ENCODE measurements at regions not wholly inside any gene's neighbourhood (a gene's known extent, or its start where the extent isn't known, plus 50 kb on each side); places are given as distances from the start of the nearest gene placed in this dataset.

DNA sequence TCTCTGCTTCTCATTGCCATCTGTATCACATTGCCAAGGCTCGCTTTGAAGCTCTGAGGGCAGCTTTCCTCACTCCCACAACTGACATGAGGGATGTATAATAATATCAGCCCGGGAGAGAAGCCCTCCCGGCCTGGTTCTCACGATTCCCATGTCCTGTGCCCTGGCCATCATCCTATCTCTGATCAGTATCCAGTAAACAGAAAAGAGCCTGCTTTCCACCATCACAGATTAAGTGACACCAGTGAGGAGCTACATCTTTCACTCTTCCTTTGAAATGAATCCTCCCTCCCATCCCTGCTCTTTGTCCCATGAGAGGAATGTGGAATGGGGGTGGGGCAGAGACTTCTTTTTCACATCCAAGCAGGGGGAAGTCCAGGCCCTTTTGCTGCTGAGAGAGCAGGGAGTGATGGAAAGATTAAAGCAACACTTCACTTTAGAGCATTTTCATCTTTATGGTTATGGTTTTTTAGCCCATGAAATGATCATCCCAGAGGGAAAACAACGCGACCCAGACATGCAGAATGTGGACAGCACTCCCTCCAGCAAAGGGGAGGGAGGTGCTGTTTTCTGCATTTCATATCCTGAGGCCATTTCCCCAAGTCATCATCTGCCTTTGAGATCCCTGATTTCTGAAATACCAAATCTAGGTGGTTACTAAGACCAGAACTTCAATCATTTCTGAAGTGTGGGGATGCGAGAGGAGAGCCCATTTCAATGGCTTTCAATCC is 84.6 kb upstream of the LYZL1 start:
- no peaks in the 10 kb centered on the region for H3K27me3 ChIP-seq (ENCODE audit: insufficient read depth, insufficient read length)
- H3K4me3 ChIP-seq (ENCODE audit: insufficient read length, low read depth): no peak overlapping the region
- peak; percentile 86 for DNase-seq (ENCODE audit: low read depth, low spot score)
- TF ChIP-seq ZNF274 (IDR thresholded peaks at IDR 0.05; ENCODE audit: low read depth, low read length) (no peak), YY1 (IDR thresholded peaks at IDR 0.05; ENCODE audit: insufficient read depth, insufficient read length) (no peak), SUZ12 (IDR thresholded peaks at IDR 0.05; ENCODE audit: extremely low read depth, insufficient read depth, insufficient read length) (no peak)
- H3K9ac ChIP-seq (ENCODE audit: insufficient read length, low read depth): no peak overlapping the region
- H3K9me3 ChIP-seq (ENCODE audit: insufficient read depth, low read length): peaks cover 5% of the 10 kb centered on the region; the same call in 1 of the 2 replicates
- no peaks in the 10 kb centered on the region for H3K36me3 ChIP-seq (ENCODE audit: insufficient read depth, insufficient read length, low read length)
- H3K4me1 ChIP-seq (ENCODE audit: insufficient read depth, insufficient read length): peaks cover 3% of the 10 kb centered on the region

DNA sequence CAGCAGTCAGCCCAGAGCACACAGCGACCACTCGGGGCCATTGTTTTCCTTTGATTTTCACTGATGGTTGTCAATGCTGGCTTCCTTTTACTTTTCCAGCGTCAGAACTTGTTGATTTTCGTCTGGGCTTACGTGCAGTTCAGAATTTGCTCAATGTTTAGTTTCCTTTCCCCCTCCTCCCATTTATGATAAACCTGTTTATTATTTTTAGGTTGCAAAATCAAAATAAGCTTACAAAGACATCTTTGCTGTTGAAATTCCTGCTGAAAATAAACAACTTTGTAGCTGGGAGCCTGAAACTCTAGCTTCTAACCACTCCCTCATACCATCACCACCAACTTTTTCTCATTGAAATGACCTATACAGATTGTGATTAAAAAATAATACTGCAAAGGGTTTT is 83.1 kb upstream of the LYZL1 start:
- H3K9me3 ChIP-seq (ENCODE audit: insufficient read depth, low read length): peaks cover 20% of the 10 kb centered on the region; the same call in 1 of the 2 replicates
- DNase-seq (ENCODE audit: low read depth, low spot score): no peak
- no peaks in the 10 kb centered on the region for H3K27me3 ChIP-seq (ENCODE audit: insufficient read depth, insufficient read length)
- H3K4me1 ChIP-seq (ENCODE audit: insufficient read depth, insufficient read length): peaks cover 3% of the 10 kb centered on the region
- no peak overlapping the region for H3K4me3 ChIP-seq (ENCODE audit: insufficient read length, low read depth)
- no peak overlapping the region for H3K9ac ChIP-seq (ENCODE audit: insufficient read length, low read depth)
- no peaks in the 10 kb centered on the region for H3K36me3 ChIP-seq (ENCODE audit: insufficient read depth, insufficient read length, low read length)
- TF ChIP-seq YY1 (IDR thresholded peaks at IDR 0.05; ENCODE audit: insufficient read depth, insufficient read length) (no peak), ZNF274 (IDR thresholded peaks at IDR 0.05; ENCODE audit: low read depth, low read length) (no peak), SUZ12 (IDR thresholded peaks at IDR 0.05; ENCODE audit: extremely low read depth, insufficient read depth, insufficient read length) (no peak)

DNA sequence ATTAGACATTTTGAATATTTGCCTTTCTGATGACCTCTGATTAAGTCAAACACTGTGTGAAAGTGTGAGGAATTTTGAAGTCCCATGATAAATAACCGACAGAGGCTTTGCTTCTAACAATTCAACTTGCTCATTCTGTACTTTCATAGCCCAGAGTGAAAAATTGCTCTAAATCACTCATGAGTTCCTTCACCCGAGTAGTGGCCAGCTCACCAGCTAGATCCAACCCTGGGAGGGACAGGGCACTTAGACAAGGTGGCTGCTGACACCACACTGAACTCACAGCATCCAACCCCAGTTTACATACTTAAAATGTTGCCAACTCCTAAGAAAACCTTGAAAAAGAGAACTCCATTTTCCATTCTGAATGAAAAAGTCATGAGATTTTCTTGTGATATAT is 80.0 kb upstream of the LYZL1 start:
- peaks cover under 1% of the 10 kb centered on the region for H3K4me1 ChIP-seq (ENCODE audit: insufficient read depth, insufficient read length)
- H3K4me3 ChIP-seq (ENCODE audit: insufficient read length, low read depth): no peak overlapping the region
- H3K9ac ChIP-seq (ENCODE audit: insufficient read length, low read depth): no peak overlapping the region
- no peak for DNase-seq (ENCODE audit: low read depth, low spot score)
- no peaks in the 10 kb centered on the region for H3K27me3 ChIP-seq (ENCODE audit: insufficient read depth, insufficient read length)
- no peak for TF ChIP-seq ZNF274 (IDR thresholded peaks at IDR 0.05; ENCODE audit: low read depth, low read length)
- TF ChIP-seq YY1 (IDR thresholded peaks at IDR 0.05; ENCODE audit: insufficient read depth, insufficient read length): no peak
- no peak for TF ChIP-seq SUZ12 (IDR thresholded peaks at IDR 0.05; ENCODE audit: extremely low read depth, insufficient read depth, insufficient read length)
- peaks cover 26% of the 10 kb centered on the region; the same call in 1 of the 2 replicates for H3K9me3 ChIP-seq (ENCODE audit: insufficient read depth, low read length)
- no peaks in the 10 kb centered on the region for H3K36me3 ChIP-seq (ENCODE audit: insufficient read depth, insufficient read length, low read length)

GRCh38 chr10:29209830-29210229 is 79.0 kb upstream of the LYZL1 start:
- H3K27me3 ChIP-seq (ENCODE audit: insufficient read depth, insufficient read length): no peaks in the 10 kb centered on the region
- no peaks in the 10 kb centered on the region for H3K4me1 ChIP-seq (ENCODE audit: insufficient read depth, insufficient read length)
- peaks cover 26% of the 10 kb centered on the region; the same call in 1 of the 2 replicates for H3K9me3 ChIP-seq (ENCODE audit: insufficient read depth, low read length)

DNA sequence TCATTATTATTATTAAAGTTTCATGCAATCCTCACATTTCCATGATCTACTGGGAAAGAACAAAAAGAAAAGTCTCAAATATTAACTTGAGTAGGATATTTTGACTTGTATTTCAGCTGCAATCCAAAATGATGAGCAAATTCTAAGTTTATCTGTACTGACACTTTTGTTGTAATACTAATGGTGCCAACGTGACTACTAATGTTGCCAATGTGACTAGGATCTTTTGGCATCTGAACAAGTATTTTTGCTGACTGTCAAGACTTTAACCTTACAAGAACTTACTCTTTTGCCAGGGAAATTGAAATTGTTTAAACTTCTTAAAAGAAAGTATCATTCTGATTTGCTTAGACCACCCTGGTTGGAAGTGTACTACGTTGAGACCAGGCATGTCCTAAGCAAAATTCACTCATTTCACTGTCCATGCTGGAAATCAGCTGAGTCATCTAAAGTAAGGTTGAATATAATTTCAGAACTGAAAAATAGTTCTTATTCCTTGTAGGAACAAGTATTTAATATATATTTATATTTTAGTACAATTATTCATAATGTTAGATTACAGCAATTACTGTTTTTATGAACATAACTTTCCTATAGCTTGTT is 78.5 kb upstream of the LYZL1 start:
- TF ChIP-seq YY1 (IDR thresholded peaks at IDR 0.05; ENCODE audit: insufficient read depth, insufficient read length) (no peak), ZNF274 (IDR thresholded peaks at IDR 0.05; ENCODE audit: low read depth, low read length) (no peak), SUZ12 (IDR thresholded peaks at IDR 0.05; ENCODE audit: extremely low read depth, insufficient read depth, insufficient read length) (no peak)
- Histone ChIP-seq H3K4me1 (ENCODE audit: insufficient read depth, insufficient read length) (no peaks in the 10 kb centered on the region), H3K9me3 (ENCODE audit: insufficient read depth, low read length) (peaks cover 26% of the 10 kb centered on the region; the same call in 1 of the 2 replicates), H3K27me3 (ENCODE audit: insufficient read depth, insufficient read length) (no peaks in the 10 kb centered on the region), H3K9ac (ENCODE audit: insufficient read length, low read depth) (no peak overlapping the region), H3K4me3 (ENCODE audit: insufficient read length, low read depth) (no peak overlapping the region), H3K36me3 (ENCODE audit: insufficient read depth, insufficient read length, low read length) (no peaks in the 10 kb centered on the region)
- no peak for DNase-seq (ENCODE audit: low read depth, low spot score)

More at GRCh38 chr10:29209830-29210229, 79.0 kb upstream of the LYZL1 start:
- TF ChIP-seq SUZ12 (IDR thresholded peaks at IDR 0.05; ENCODE audit: extremely low read depth, insufficient read depth, insufficient read length) (no peak), ZNF274 (IDR thresholded peaks at IDR 0.05; ENCODE audit: low read depth, low read length) (no peak), YY1 (IDR thresholded peaks at IDR 0.05; ENCODE audit: insufficient read depth, insufficient read length) (no peak)
- Histone ChIP-seq H3K9ac (ENCODE audit: insufficient read length, low read depth) (no peak overlapping the region), H3K36me3 (ENCODE audit: insufficient read depth, insufficient read length, low read length) (no peaks in the 10 kb centered on the region), H3K4me3 (ENCODE audit: insufficient read length, low read depth) (no peak overlapping the region)
- DNase-seq (ENCODE audit: low read depth, low spot score): no peak

DNA sequence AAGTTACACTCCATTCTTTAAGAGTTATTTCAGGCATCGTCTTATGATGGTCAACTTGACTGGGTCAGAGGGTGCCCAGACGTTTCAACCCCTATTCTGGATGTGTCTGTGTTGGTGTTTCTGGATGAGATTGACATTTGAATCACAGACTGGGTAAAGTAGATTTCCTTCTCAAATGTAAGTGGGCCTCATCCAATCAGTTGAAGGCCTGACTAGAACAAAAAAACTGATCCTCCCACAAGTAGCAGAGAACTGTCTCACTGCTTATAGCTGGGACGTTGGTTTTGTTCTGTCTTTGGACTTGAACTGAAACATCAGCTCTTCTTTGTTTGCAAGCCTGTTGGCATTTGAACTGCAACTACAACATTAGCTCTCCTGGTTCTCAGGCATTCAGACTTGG is 76.3 kb upstream of the LYZL1 start:
- peaks cover 26% of the 10 kb centered on the region; the same call in 1 of the 2 replicates for H3K9me3 ChIP-seq (ENCODE audit: insufficient read depth, low read length)
- H3K4me1 ChIP-seq (ENCODE audit: insufficient read depth, insufficient read length): no peaks in the 10 kb centered on the region
- no peaks in the 10 kb centered on the region for H3K27me3 ChIP-seq (ENCODE audit: insufficient read depth, insufficient read length)
- H3K9ac ChIP-seq (ENCODE audit: insufficient read length, low read depth): no peak overlapping the region
- no peak for DNase-seq (ENCODE audit: low read depth, low spot score)
- H3K36me3 ChIP-seq (ENCODE audit: insufficient read depth, insufficient read length, low read length): no peaks in the 10 kb centered on the region
- TF ChIP-seq YY1 (IDR thresholded peaks at IDR 0.05; ENCODE audit: insufficient read depth, insufficient read length): no peak
- no peak for TF ChIP-seq ZNF274 (IDR thresholded peaks at IDR 0.05; ENCODE audit: low read depth, low read length)
- TF ChIP-seq SUZ12 (IDR thresholded peaks at IDR 0.05; ENCODE audit: extremely low read depth, insufficient read depth, insufficient read length): no peak
- no peak overlapping the region for H3K4me3 ChIP-seq (ENCODE audit: insufficient read length, low read depth)

GRCh38 chr10:29214551-29214950 is 74.3 kb upstream of the LYZL1 start:
- DNase-seq (ENCODE audit: low read depth, low spot score): no peak
- peaks cover 18% of the 10 kb centered on the region; the same call in 1 of the 2 replicates for H3K9me3 ChIP-seq (ENCODE audit: insufficient read depth, low read length)

More at GRCh38 chr10:29214551-29214950, 74.3 kb upstream of the LYZL1 start:
- no peaks in the 10 kb centered on the region for H3K4me1 ChIP-seq (ENCODE audit: insufficient read depth, insufficient read length)
- no peak for TF ChIP-seq YY1 (IDR thresholded peaks at IDR 0.05; ENCODE audit: insufficient read depth, insufficient read length)
- no peak for TF ChIP-seq SUZ12 (IDR thresholded peaks at IDR 0.05; ENCODE audit: extremely low read depth, insufficient read depth, insufficient read length)
- no peak for TF ChIP-seq ZNF274 (IDR thresholded peaks at IDR 0.05; ENCODE audit: low read depth, low read length)
- H3K4me3 ChIP-seq (ENCODE audit: insufficient read length, low read depth): no peak overlapping the region
- H3K27me3 ChIP-seq (ENCODE audit: insufficient read depth, insufficient read length): no peaks in the 10 kb centered on the region
- no peak overlapping the region for H3K9ac ChIP-seq (ENCODE audit: insufficient read length, low read depth)
- no peaks in the 10 kb centered on the region for H3K36me3 ChIP-seq (ENCODE audit: insufficient read depth, insufficient read length, low read length)
